AG10803 (cell line): ENCODE measurements at regions not wholly inside any gene's neighbourhood (a gene's known extent, or its start where the extent isn't known, plus 50 kb on each side); places are given as distances from the start of the nearest gene placed in this dataset.

Source experiments
- DNase-seq: peaks from one replicate; pipeline ENCODE4 v3.0.0; 2010; ENCODE audit warnings: low read depth
- H3K4me3 ChIP-seq: 2 replicates; pipeline ENCODE4 v1.5.1; 2011; ENCODE audit warnings: mild to moderate bottlenecking, low read length, control low read depth
- CTCF ChIP-seq: conservative IDR thresholded peaks from 2 replicates; pipeline ENCODE4 v1.5.1; 2011; ENCODE audit warnings: mild to moderate bottlenecking, low read length, control low read depth, inconsistent platforms

- no peak for TF ChIP-seq CTCF
- no peak for DNase-seq
- H3K4me3 ChIP-seq: no peak overlapping the region
Measured at GRCh38 chr1:80876035-80876434, 924.7 kb upstream of the ADGRL2 start.

GRCh38 chr1:80869299-80869698, 931.4 kb upstream of the ADGRL2 start:
- TF ChIP-seq CTCF: no peak
- no peak overlapping the region for H3K4me3 ChIP-seq
- DNase-seq: no peak

- H3K4me3 ChIP-seq: no peak overlapping the region
- TF ChIP-seq CTCF: no peak
- no peak for DNase-seq
Measured at GRCh38 chr1:80847904-80848303, 952.8 kb upstream of the ADGRL2 start.

DNA sequence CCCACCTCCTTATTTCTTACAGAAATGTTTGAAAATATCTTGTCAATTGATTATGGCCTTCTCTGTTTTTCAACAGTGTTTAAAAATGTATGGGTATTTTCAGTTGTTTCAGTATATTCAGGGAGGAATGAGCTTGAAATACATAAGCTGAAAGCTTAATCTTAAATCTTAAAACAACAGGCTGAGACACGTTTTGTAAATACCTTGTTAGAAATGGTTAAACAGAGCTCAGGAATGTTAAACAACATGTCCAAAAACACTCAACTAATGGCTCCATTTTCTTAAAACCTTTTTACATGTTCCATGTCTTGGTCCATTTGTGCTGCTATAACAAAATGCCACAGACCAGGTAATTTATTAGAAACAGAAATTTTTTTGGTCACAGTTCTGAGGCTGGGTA, 953.8 kb upstream of the ADGRL2 start:
- no peak overlapping the region for H3K4me3 ChIP-seq
- no peak for TF ChIP-seq CTCF
- no peak for DNase-seq

DNA sequence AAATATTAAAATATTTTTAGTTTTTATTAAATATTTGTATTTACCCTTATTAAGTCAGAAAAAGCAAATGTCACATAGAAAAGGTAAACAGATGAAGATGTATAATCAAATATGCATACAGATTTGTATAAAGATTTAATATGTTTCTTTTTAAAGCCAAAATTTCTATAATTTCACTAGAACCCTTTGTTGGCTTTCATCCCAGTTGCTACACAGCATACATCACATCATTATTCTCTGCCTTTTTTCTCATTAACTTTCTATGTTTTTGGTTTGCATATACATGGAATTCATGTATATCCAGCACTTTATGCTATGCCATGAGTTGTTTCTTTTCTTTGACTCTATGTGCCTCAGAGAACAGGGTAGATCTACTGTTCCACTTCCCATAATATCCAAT, 957.9 kb upstream of the ADGRL2 start:
- no peak for DNase-seq
- H3K4me3 ChIP-seq: no peak overlapping the region
- no peak for TF ChIP-seq CTCF

GRCh38 chr1:80841261-80841660, 959.5 kb upstream of the ADGRL2 start:
- no peak for DNase-seq
- no peak overlapping the region for H3K4me3 ChIP-seq
- no peak for TF ChIP-seq CTCF

DNA sequence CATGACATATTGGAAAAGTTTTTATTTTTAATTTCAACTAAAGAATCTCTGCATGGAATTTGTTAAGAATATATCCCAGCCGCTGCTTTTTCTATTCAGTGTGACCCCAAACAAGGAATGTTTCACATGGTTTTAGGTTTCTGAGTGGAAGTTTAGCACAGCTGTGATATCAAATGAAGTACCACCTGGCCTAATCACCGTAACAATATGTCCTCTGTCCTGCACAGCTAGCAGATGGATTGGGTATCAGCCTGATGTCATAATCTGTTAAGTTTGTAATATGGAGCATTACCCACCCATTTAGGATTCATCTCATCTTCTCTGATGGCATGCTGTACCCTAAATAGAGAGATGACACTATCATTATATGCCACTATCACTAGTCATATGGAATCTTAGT, 963.7 kb upstream of the ADGRL2 start:
- no peak for TF ChIP-seq CTCF
- H3K4me3 ChIP-seq: no peak overlapping the region
- no peak for DNase-seq
